OCI-LY7 (cell line): ENCODE measurements at regions not wholly inside any gene's neighbourhood (a gene's known extent, or its start where the extent isn't known, plus 50 kb on each side); places are given as distances from the start of the nearest gene placed in this dataset.

Source experiments
- BruUV-seq: library from RNA; stranded (reverse); fragments of 400-500 nt; replicated peaks from 2 replicates; lab custom pipeline; 2021; lab: Mats Ljungman, UMichigan
- CTCF ChIA-PET: fragments of 300-600 bp; sonication (Branson Sonifier 250); formaldehyde crosslinking; loops from one replicate; lab custom pipeline; 2022; ENCODE audit warnings: antibody characterized with exemption; ENCODE audit not compliant: unreplicated experiment; lab: Charles Lee
- POLR2A ChIA-PET: fragments of 300-600 bp; sonication (Branson Sonifier 250); formaldehyde crosslinking; loops from one replicate; lab custom pipeline; 2022; ENCODE audit warnings: antibody characterized with exemption; lab: Charles Lee
- DNase-seq: peaks from one replicate; pipeline ENCODE4 v3.0.0-alpha.2; 2015; ENCODE audit warnings: low spot score
- H2AFZ ChIP-seq: fragments of 200-600 bp; sonication (generic), shearing (Covaris generic); 2 replicates; pipeline ENCODE4 v1.6.1; 2014; ENCODE audit warnings: mild to moderate bottlenecking, antibody characterized with exemption, low read length, moderate library complexity
- H3K27ac ChIP-seq: fragments of 200-600 bp; sonication (generic); 2 replicates; pipeline ENCODE4 v1.5.1; 2014; ENCODE audit warnings: mixed run types, low read depth, mild to moderate bottlenecking, moderate library complexity, low read length, inconsistent platforms; ENCODE audit not compliant: poor library complexity, severe bottlenecking
- H3K36me3 ChIP-seq: fragments of 200-600 bp; sonication (generic); 2 replicates; pipeline ENCODE4 v1.6.1; 2014; ENCODE audit warnings: mild to moderate bottlenecking, antibody characterized with exemption, low read length, moderate library complexity, mixed read lengths; ENCODE audit not compliant: insufficient read depth
- H3K4me1 ChIP-seq: fragments of 200-600 bp; sonication (generic); 2 replicates; pipeline ENCODE4 v1.5.1; 2014; ENCODE audit warnings: mild to moderate bottlenecking, low read length; ENCODE audit not compliant: insufficient read depth, poor library complexity, severe bottlenecking
- H3K4me2 ChIP-seq: fragments of 200-600 bp; sonication (generic); 2 replicates; pipeline ENCODE4 v1.6.1; 2014; ENCODE audit warnings: mild to moderate bottlenecking, low read length
- H3K4me3 ChIP-seq: fragments of 200-600 bp; sonication (generic); 2 replicates; pipeline ENCODE4 v1.5.1; 2014; ENCODE audit warnings: mild to moderate bottlenecking, low read depth, low read length; ENCODE audit not compliant: poor library complexity, severe bottlenecking
- H3K79me2 ChIP-seq: fragments of 200-600 bp; sonication (generic); 2 replicates; pipeline ENCODE4 v1.6.1; 2016; ENCODE audit warnings: low read depth, mild to moderate bottlenecking, low read length, moderate library complexity, mixed read lengths; ENCODE audit not compliant: insufficient read depth
- H3K9me2 ChIP-seq: fragments of 200-600 bp; sonication (generic); 2 replicates; pipeline ENCODE4 v1.6.1; 2016; ENCODE audit warnings: mild to moderate bottlenecking, low read length, mixed read lengths; ENCODE audit not compliant: insufficient read depth
- H3K9me3 ChIP-seq: fragments of 200-600 bp; sonication (generic); 2 replicates; pipeline ENCODE4 v1.6.1; 2014; ENCODE audit warnings: mild to moderate bottlenecking, mixed run types, low read length, mixed read lengths
- H4K20me1 ChIP-seq: fragments of 200-600 bp; sonication (generic); 2 replicates; pipeline ENCODE4 v1.6.1; 2014; ENCODE audit warnings: mild to moderate bottlenecking, antibody characterized with exemption, low read length, moderate library complexity, mixed read lengths; ENCODE audit not compliant: insufficient read depth
- CTCF ChIP-seq: fragments of 200-600 bp; sonication (generic); conservative IDR thresholded peaks from 2 replicates; pipeline ENCODE4 v1.5.1; 2014; ENCODE audit warnings: mild to moderate bottlenecking, antibody characterized with exemption, low read length, moderate library complexity, mixed read lengths
- EZH2phosphoT487 ChIP-seq: fragments of 200-600 bp; sonication (generic); IDR thresholded peaks from 2 replicates; pipeline ENCODE4 v1.6.1; 2018; ENCODE audit warnings: low read depth, borderline replicate concordance, mild to moderate bottlenecking, mixed run types, antibody characterized with exemption, low read length, moderate library complexity, mixed read lengths
- intact Hi-C: fragments of 100-400 bp; cut with micrococcal nuclease; formaldehyde crosslinking; loops from one replicate; pipeline ENCODE4 v1.10.0; 2022; ENCODE audit not compliant: unreplicated experiment

GRCh38 chr11:23995891-23996290 lies 501.0 kb upstream of the LUZP2 start:
- CTCF ChIA-PET = no interaction called here
- H3K36me3 ChIP-seq = no peaks in the 10 kb centered on the region

GRCh38 chr11:23997356-23997755 lies 499.5 kb upstream of the LUZP2 start:
- Histone ChIP-seq H3K27ac (no peak overlapping the region), H3K4me3 (no peak overlapping the region), H3K4me2 (no peak overlapping the region), H3K9me3 (no peaks in the 10 kb centered on the region), H4K20me1 (no peaks in the 10 kb centered on the region), H3K79me2 (no peaks in the 10 kb centered on the region), H3K4me1 (no peaks in the 10 kb centered on the region), H3K36me3 (no peaks in the 10 kb centered on the region), H2AFZ (no peak overlapping the region), H3K9me2 (no peaks in the 10 kb centered on the region)
- DNase-seq = no peak
- no TSS peak for BruUV-seq
- TF ChIP-seq CTCF (no peak), EZH2phosphoT487 (no peak)
- CTCF ChIA-PET = no interaction called here
- POLR2A ChIA-PET = no interaction called here
- intact Hi-C loops = no loop called here

More at GRCh38 chr11:23995891-23996290, 501.0 kb upstream of the LUZP2 start:
- no TSS peak for BruUV-seq
- TF ChIP-seq EZH2phosphoT487 (no peak), CTCF (no peak)
- Histone ChIP-seq H3K27ac (no peak overlapping the region), H3K4me1 (no peaks in the 10 kb centered on the region), H3K9me3 (no peaks in the 10 kb centered on the region), H3K4me3 (no peak overlapping the region), H3K4me2 (no peak overlapping the region), H2AFZ (no peak overlapping the region), H4K20me1 (no peaks in the 10 kb centered on the region), H3K9me2 (no peaks in the 10 kb centered on the region), H3K79me2 (no peaks in the 10 kb centered on the region)
- intact Hi-C loops = no loop called here
- POLR2A ChIA-PET = no interaction called here
- no peak for DNase-seq

DNA sequence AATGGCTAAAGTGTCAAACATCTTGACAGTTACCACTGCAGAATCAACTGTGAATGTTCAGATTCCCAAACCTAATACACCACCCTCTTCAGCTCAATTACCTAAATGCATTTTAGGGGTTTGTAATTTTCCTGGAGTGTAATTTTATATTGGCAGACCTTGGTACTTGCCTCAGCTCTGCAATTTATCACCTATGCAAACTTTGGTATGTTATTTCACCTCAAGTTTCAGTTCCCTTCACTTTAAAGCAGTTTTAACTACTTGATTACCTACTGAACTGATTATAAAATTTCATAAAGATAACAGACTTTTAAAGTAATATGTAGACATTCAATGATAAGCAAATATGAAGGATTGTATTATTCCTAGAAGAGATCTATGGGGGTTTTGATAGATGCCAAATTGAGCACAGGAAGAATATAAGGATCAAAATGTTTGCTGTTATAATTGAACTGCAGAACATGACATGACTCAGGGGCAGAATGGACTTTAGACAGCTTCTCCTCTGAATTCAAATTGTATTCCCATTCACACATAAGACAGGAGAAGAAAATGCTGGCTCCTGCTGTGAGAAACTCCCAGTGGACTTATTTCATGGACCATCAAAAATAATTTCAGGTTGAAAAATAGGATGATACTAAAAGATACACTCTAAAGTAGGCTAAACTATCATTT lies 491.5 kb upstream of the LUZP2 start:
- H3K27ac ChIP-seq = no peak overlapping the region
- H4K20me1 ChIP-seq = no peaks in the 10 kb centered on the region
- intact Hi-C loops = no loop called here
- POLR2A ChIA-PET = no interaction called here
- no peaks in the 10 kb centered on the region for H3K4me1 ChIP-seq
- H3K9me2 ChIP-seq = no peaks in the 10 kb centered on the region
- TF ChIP-seq EZH2phosphoT487 = no peak
- TF ChIP-seq CTCF = no peak
- H3K4me3 ChIP-seq = no peak overlapping the region
- no peak overlapping the region for H3K4me2 ChIP-seq
- H3K36me3 ChIP-seq = no peaks in the 10 kb centered on the region
- H3K79me2 ChIP-seq = no peaks in the 10 kb centered on the region
- no peaks in the 10 kb centered on the region for H3K9me3 ChIP-seq
- CTCF ChIA-PET = no interaction called here
- DNase-seq = no peak
- H2AFZ ChIP-seq = no peak overlapping the region
- no TSS peak for BruUV-seq
